Posterior cingulate gyrus (tissue), 11 donors: ENCODE measurements at regions not wholly inside any gene's neighbourhood (a gene's known extent, or its start where the extent isn't known, plus 50 kb on each side); places are given as distances from the start of the nearest gene placed in this dataset.
"Not testable (repeated sequence)": the region's sequence is repeated elsewhere in the genome, so short reads cannot be mapped to it uniquely, and the experiment has no call there.

Experiments
- DNase-seq, 10 donors: peaks; one replicate each; pipeline versions ENCODE4 v3.0.0 to v3.0.0-alpha.2; 2020 to 2021; ENCODE audit warnings: mixed read lengths in 3 of 10
- intact Hi-C: fragments of 100-400 bp; cut with DNase I; formaldehyde crosslinking; loops from one replicate; pipeline ENCODE4 v1.15.1; 2023

DNA sequence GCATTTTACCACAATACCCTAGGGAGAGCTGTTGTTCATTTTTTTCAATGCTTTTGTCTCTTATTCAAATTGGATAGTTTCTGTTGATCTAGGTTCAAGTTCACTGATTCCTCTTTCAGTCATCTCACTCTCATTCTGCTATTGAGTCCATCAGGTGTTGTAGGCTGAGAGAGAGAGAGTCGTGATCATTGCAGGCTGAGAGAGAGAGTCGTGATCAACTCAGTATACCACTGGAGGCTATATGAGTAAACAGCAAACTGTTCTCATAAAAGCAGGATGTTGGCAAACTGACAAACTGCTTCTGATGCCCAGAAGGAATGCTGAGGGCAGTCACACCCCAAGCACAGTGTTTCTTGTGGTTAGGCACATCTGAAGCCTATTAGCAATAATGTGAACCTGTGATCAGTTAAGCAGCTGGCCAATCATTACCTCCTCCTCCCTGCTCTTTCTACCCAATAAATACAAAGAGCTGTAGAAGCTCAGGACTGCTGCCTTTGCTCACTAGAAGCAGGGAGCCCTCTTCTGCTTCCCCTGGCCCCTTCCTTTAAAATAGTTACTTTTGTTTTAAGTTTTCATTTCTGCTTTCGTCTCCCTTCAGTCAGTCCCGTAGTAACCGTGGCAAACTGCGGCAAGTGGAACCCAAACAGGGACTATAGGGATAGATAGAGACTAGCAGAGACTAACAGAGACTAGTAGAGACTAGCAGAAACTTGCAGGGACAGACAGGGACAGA is 476.1 kb upstream of the ACO1 start:
- intact Hi-C loops = no loop called here
- no peak for DNase-seq

GRCh38 chr9:31908891-31909480 is 475.5 kb upstream of the ACO1 start:
- DNase-seq = peak in 2 of 10 donors; percentile 28 to 33
- intact Hi-C loops = no loop called here

- intact Hi-C loops = no loop called here
- no peak for DNase-seq
These were observed 471.8 kb upstream of the ACO1 start for GRCh38 chr9:31912636-31913035.

- DNase-seq = peak in 1 of 10 donors; percentile 72
- intact Hi-C loops = no loop called here
These were observed 467.7 kb upstream of the ACO1 start for GRCh38 chr9:31916591-31917241.

DNA sequence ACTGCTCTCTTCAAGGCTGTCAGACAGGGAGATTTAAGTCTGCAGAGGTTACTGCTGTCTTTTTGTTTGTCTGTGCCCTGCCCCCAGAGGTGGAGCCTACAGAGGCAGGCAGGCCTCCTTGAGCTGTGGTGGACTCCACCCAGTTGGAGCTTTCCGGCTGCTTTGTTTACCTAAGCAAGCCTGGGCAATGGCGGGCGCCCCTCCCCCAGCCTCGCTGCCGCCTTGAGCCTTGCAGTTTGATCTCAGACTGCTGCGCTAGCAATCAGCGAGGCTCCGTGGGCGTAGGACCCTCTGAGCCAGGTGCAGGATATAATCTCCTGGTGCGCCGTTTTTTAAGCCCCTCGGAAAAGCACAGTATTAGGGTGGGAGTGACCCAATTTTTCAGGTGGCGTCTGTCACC is 446.7 kb upstream of the ACO1 start:
- peak in 2 of 10 donors; percentile 58 to 73 for DNase-seq
- intact Hi-C loops = not testable (repeated sequence)

GRCh38 chr9:31950756-31951155 is 433.7 kb upstream of the ACO1 start:
- intact Hi-C loops = no loop called here
- DNase-seq = no peak

GRCh38 chr9:31958572-31958971 is 425.9 kb upstream of the ACO1 start:
- intact Hi-C loops = no loop called here
- DNase-seq = no peak

- DNase-seq = no peak
- intact Hi-C loops = no loop called here
These were observed 414.9 kb upstream of the ACO1 start for GRCh38 chr9:31969552-31969951.

GRCh38 chr9:31983895-31984294 is 400.5 kb upstream of the ACO1 start:
- DNase-seq = no peak
- intact Hi-C loops = no loop called here

GRCh38 chr9:31996331-31996730 is 388.1 kb upstream of the ACO1 start:
- no peak for DNase-seq
- intact Hi-C loops = no loop called here

GRCh38 chr9:32004431-32005076 is 379.9 kb upstream of the ACO1 start:
- intact Hi-C loops = no loop called here
- no peak for DNase-seq

GRCh38 chr9:32010322-32010721 is 374.1 kb upstream of the ACO1 start:
- peak in 3 of 10 donors; percentile 63 to 77 (median 72) for DNase-seq
- intact Hi-C loops = no loop called here

- peak in 1 of 10 donors; percentile 48 for DNase-seq
- intact Hi-C loops = no loop called here
These were observed 373.4 kb upstream of the ACO1 start for GRCh38 chr9:32011049-32011448.

- intact Hi-C loops = no loop called here
- DNase-seq = peak in 1 of 10 donors; percentile 60
These were observed 368.6 kb upstream of the ACO1 start for GRCh38 chr9:32015795-32016194.

GRCh38 chr9:32045513-32045912 is 338.9 kb upstream of the ACO1 start:
- intact Hi-C loops = no loop called here
- no peak for DNase-seq

- no peak for DNase-seq
- intact Hi-C loops = no loop called here
These were observed 317.2 kb upstream of the ACO1 start for GRCh38 chr9:32067261-32067660.

GRCh38 chr9:32069169-32069813 is 315.2 kb upstream of the ACO1 start:
- intact Hi-C loops = no loop called here
- DNase-seq = no peak

DNA sequence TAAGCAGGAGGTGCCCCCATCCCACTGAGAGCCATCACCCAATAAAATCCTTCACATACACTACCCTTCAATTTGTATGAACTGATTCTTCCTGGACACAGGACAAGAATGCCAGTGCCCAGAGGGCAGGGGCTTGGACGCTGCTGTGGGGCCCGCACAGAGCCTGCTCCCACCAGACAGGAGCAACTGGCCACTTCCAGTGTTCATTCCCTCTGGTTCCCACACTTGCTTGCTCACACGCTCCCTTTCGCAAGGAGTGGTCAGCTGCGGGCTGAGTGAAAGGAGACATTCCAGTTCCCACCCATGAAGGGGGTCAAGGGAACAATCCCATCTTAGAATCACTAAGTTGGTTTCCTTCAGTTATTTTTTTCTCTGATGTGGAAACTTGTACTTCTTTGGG is 314.5 kb upstream of the ACO1 start:
- DNase-seq = no peak
- intact Hi-C loops = no loop called here

GRCh38 chr9:32072570-32072969 is 311.9 kb upstream of the ACO1 start:
- intact Hi-C loops = no loop called here

DNA sequence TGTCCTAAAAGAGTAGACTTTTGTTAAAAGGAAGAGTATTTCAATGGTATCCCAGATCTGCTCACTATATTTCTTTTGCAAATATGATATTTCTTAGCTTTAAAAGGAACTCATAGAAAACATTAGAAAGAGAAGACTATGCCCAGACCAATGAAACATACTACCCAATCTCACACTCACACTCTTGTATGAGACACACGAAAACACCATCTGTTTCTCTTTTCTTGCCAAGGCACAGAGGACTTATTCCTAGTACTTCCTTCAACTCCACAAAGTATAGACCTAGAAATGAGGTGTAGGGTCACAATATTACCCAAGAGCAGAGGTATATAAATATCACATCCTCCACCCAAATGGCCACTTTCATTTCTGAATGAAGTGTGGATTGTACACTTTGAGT is 292.4 kb upstream of the ACO1 start:
- intact Hi-C loops = no loop called here

More at GRCh38 chr9:32072570-32072969, 311.9 kb upstream of the ACO1 start:
- no peak for DNase-seq

GRCh38 chr9:32117291-32117690 is 267.2 kb upstream of the ACO1 start:
- intact Hi-C loops = no loop called here
- no peak for DNase-seq

More for the DNA sequence above, 292.4 kb upstream of the ACO1 start:
- DNase-seq = no peak
